ENCODE measurements at regions not wholly inside any gene's neighbourhood (a gene's known extent, or its start where the extent isn't known, plus 50 kb on each side); places are given as distances from the start of the nearest gene placed in this dataset.
"Not testable (repeated sequence)": the region's sequence is repeated elsewhere in the genome, so short reads cannot be mapped to it uniquely, and the experiment has no call there.

- H3K36me3 ChIP-seq (ENCODE audit: insufficient read depth, low read length, poor library complexity, severe bottlenecking); H3K4me3 ChIP-seq (ENCODE audit: low read depth, low read length, poor library complexity, severe bottlenecking); H3K4me1 ChIP-seq (ENCODE audit: insufficient read depth, low read length, poor library complexity, severe bottlenecking); BruUV-seq (replicated peaks); intact Hi-C loops (cut with micrococcal nuclease; ENCODE audit: unreplicated experiment); POLR2A ChIA-PET (ENCODE audit: low non-redundant PET); H3K27me3 ChIP-seq (replicated peaks; ENCODE audit: insufficient read depth, low read depth, low read length, poor library complexity); H3K9me3 ChIP-seq (ENCODE audit: low read depth, low read length, poor library complexity, severe bottlenecking); H3K27ac ChIP-seq (ENCODE audit: low read depth, low read length, poor library complexity, severe bottlenecking); CTCF ChIA-PET; DNase-seq (ENCODE audit: low spot score): not testable (repeated sequence)
These were observed 56.6 kb upstream of the ASNS start for GRCh38 chr7:97928844-97929243.

- peak; percentile 49 for DNase-seq (ENCODE audit: low spot score)
- intact Hi-C loops (cut with micrococcal nuclease; ENCODE audit: unreplicated experiment); H3K27me3 ChIP-seq (replicated peaks; ENCODE audit: insufficient read depth, low read depth, low read length, poor library complexity); H3K27ac ChIP-seq (ENCODE audit: low read depth, low read length, poor library complexity, severe bottlenecking); H3K36me3 ChIP-seq (ENCODE audit: insufficient read depth, low read length, poor library complexity, severe bottlenecking); H3K9me3 ChIP-seq (ENCODE audit: low read depth, low read length, poor library complexity, severe bottlenecking); POLR2A ChIA-PET (ENCODE audit: low non-redundant PET); H3K4me1 ChIP-seq (ENCODE audit: insufficient read depth, low read length, poor library complexity, severe bottlenecking); BruUV-seq (replicated peaks): not testable (repeated sequence)
- H3K4me3 ChIP-seq (ENCODE audit: low read depth, low read length, poor library complexity, severe bottlenecking) = peak overlapping the region; percentile 45
- CTCF ChIA-PET = interaction anchor here (0.6 kb wide), 1 partner anchor 85 kb away, joined by 3 read pairs; no protein-coding TSS in a partner anchor
- TF ChIP-seq, protein P1, sequence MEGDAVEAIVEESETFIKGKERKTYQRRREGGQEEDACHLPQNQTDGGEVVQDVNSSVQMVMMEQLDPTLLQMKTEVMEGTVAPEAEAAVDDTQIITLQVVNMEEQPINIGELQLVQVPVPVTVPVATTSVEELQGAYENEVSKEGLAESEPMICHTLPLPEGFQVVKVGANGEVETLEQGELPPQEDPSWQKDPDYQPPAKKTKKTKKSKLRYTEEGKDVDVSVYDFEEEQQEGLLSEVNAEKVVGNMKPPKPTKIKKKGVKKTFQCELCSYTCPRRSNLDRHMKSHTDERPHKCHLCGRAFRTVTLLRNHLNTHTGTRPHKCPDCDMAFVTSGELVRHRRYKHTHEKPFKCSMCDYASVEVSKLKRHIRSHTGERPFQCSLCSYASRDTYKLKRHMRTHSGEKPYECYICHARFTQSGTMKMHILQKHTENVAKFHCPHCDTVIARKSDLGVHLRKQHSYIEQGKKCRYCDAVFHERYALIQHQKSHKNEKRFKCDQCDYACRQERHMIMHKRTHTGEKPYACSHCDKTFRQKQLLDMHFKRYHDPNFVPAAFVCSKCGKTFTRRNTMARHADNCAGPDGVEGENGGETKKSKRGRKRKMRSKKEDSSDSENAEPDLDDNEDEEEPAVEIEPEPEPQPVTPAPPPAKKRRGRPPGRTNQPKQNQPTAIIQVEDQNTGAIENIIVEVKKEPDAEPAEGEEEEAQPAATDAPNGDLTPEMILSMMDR (conservative IDR thresholded peaks at IDR 0.05; ENCODE audit: low read depth, low read length) = peak; percentile 53
These were observed 55.9 kb upstream of the ASNS start for GRCh38 chr7:97927790-97928748.
